ENCODE measurements at regions not wholly inside any gene's neighbourhood (a gene's known extent, or its start where the extent isn't known, plus 50 kb on each side); places are given as distances from the start of the nearest gene placed in this dataset.
"Not testable (repeated sequence)": the region's sequence is repeated elsewhere in the genome, so short reads cannot be mapped to it uniquely, and the experiment has no call there.

DNA sequence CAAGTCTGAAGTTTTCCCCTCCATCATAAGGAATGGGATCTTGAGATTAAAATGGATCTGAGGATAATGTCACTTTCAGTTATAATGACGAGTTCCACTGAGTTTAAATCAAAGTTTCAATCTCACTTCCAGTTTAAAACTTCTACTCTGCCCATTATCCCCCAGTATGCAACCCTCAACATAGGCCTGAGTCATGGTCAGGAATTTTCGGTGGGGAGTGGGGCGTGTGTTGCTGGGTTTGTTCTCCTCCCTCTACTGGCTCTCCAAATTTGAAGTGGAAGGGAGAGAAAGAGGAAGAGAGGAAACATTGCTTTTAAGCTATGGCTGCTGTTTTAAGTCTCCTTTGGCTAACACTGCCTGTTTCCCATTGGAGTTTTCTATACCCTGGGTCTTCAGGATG lies 152.9 kb downstream of the TM2D1 start:
- ATAC-seq (no peak), DNase-seq (no peak)
- H3K4me3 Mint-ChIP-seq, result no peak overlapping the region
- no peaks in the 10 kb centered on the region for H3K4me1 Mint-ChIP-seq (ENCODE audit: low read depth)
- H3K9me3 Mint-ChIP-seq (ENCODE audit: insufficient read depth), result no peaks in the 10 kb centered on the region
- ChIA-PET CTCF (interaction anchor here (3.2 kb wide), 1 partner anchor 17 kb away, joined by 11 read pairs; no protein-coding TSS in a partner anchor), POLR2A (no interaction called here)
- H3K27ac Mint-ChIP-seq, result no peak overlapping the region
- H3K36me3 Mint-ChIP-seq (ENCODE audit: low read depth), result no peaks in the 10 kb centered on the region
- H3K27me3 Mint-ChIP-seq (ENCODE audit: low read depth), result peaks cover 28% of the 10 kb centered on the region

- Mint-ChIP-seq H3K27me3 (ENCODE audit: low read depth) (peaks cover 17% of the 10 kb centered on the region), H3K36me3 (ENCODE audit: low read depth) (peaks cover 4% of the 10 kb centered on the region), H3K9me3 (ENCODE audit: insufficient read depth) (peaks cover 7% of the 10 kb centered on the region), H3K4me3 (no peak overlapping the region), H3K4me1 (ENCODE audit: low read depth) (no peaks in the 10 kb centered on the region), H3K27ac (no peak overlapping the region)
- no peak for DNase-seq
- ChIA-PET CTCF (interaction anchor here (1.5 to 3.2 kb wide), 2 partner anchors 18 to 521 kb away, joined by 4 to 11 read pairs; no protein-coding TSS in a partner anchor), POLR2A (no interaction called here)
- no peak for ATAC-seq
Observed at GRCh38 chr1:61570191-61570590, 154.8 kb downstream of the TM2D1 start.

DNA sequence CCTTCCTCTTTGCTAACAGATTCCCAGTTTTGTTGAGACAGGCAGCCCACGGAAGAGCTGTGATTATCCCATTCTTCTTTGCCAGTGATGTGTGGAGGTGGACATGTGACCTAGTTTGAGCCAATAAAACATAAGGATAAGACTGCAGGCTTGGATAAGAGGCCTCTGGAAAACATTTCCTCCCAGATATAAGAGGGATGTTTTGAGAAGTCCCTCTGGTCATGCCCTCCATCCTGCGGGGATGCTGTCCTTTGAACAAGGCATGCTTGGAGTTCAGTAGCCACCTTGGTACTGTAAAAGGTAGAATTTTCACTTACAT lies 155.7 kb downstream of the TM2D1 start:
- Mint-ChIP-seq H3K4me1 (ENCODE audit: low read depth) (no peaks in the 10 kb centered on the region), H3K4me3 (no peak overlapping the region), H3K27me3 (ENCODE audit: low read depth) (peaks cover 13% of the 10 kb centered on the region), H3K9me3 (ENCODE audit: insufficient read depth) (peaks cover 12% of the 10 kb centered on the region), H3K27ac (no peak overlapping the region), H3K36me3 (ENCODE audit: low read depth) (peaks cover 4% of the 10 kb centered on the region)
- ChIA-PET POLR2A (no interaction called here), CTCF (interaction anchor here (1.1 to 1.8 kb wide), 2 partner anchors 15 to 19 kb away, joined by 3 to 5 read pairs; no protein-coding TSS in a partner anchor)
- ATAC-seq (no peak), DNase-seq (no peak)

DNA sequence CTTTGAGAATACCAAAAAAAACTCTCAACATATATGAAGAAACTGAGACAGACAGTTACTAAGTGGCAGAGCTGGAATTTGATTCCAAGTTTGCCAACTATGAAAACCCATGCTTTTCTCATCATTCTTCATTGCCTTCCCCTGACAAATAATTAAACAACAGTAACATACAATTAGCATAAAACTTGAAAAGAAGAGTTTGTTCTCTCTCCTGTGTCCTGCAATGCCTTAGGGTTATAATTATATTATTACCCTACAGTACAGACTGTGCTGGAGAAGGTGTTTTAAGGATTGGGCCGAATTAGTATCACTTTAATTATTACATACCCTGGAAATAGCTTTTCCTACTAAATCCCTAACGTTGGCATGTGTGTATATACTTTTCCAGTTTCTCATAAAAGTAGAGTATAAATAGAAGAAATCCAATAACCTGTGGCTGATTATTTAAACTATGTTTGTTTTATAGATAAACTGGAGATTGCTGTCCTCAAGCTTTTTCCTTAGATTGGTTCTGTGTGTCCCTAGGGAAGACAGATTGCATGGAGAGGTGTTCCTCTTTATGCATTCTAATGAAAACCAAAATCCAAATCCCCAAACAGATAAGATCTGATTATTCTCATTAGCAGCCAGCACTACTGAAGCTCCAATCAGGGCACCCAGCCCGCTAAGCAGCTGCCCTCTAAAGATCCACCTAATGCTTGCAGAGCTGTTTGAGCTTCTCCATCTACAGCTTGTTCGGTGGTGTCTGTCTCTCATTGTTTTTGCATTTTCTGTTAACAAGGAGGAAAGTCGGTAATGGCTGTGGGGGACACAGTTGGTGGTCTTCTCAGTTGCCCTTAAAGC lies 156.3 kb downstream of the TM2D1 start:
- H3K27ac Mint-ChIP-seq, result no peak overlapping the region
- H3K9me3 Mint-ChIP-seq (ENCODE audit: insufficient read depth), result peaks cover 12% of the 10 kb centered on the region
- H3K27me3 Mint-ChIP-seq (ENCODE audit: low read depth), result peaks cover 13% of the 10 kb centered on the region
- POLR2A ChIA-PET, result no interaction called here
- peaks cover 4% of the 10 kb centered on the region for H3K36me3 Mint-ChIP-seq (ENCODE audit: low read depth)
- DNase-seq (no peak), ATAC-seq (no peak)
- H3K4me3 Mint-ChIP-seq, result no peak overlapping the region
- CTCF ChIA-PET, result interaction anchor here (1.1 to 1.8 kb wide), 3 partner anchors 14 to 519 kb away, joined by 3 to 5 read pairs (median 3); no protein-coding TSS in a partner anchor
- H3K4me1 Mint-ChIP-seq (ENCODE audit: low read depth), result no peaks in the 10 kb centered on the region

GRCh38 chr1:61566177-61566576 lies 158.8 kb downstream of the TM2D1 start:
- POLR2A ChIA-PET, result no interaction called here
- no peak overlapping the region for H3K27ac Mint-ChIP-seq
- no peak overlapping the region for H3K4me3 Mint-ChIP-seq
- H3K9me3 Mint-ChIP-seq (ENCODE audit: insufficient read depth), result peaks cover 12% of the 10 kb centered on the region
- H3K36me3 Mint-ChIP-seq (ENCODE audit: low read depth), result peaks cover 4% of the 10 kb centered on the region
- DNase-seq, result no peak
- H3K27me3 Mint-ChIP-seq (ENCODE audit: low read depth), result peaks cover 8% of the 10 kb centered on the region
- H3K4me1 Mint-ChIP-seq (ENCODE audit: low read depth), result no peaks in the 10 kb centered on the region
- ATAC-seq, result no peak
- CTCF ChIA-PET, result no interaction called here

- DNase-seq (no peak), ATAC-seq (no peak)
- Mint-ChIP-seq H3K4me3 (no peak overlapping the region), H3K27me3 (ENCODE audit: low read depth) (no peaks in the 10 kb centered on the region), H3K9me3 (ENCODE audit: insufficient read depth) (peaks cover 12% of the 10 kb centered on the region), H3K27ac (no peak overlapping the region), H3K36me3 (ENCODE audit: low read depth) (peaks cover 4% of the 10 kb centered on the region), H3K4me1 (ENCODE audit: low read depth) (no peaks in the 10 kb centered on the region)
- ChIA-PET POLR2A (no interaction called here), CTCF (no interaction called here)
Observed at GRCh38 chr1:61563611-61564010, 161.3 kb downstream of the TM2D1 start.

- ATAC-seq (no peak), DNase-seq (no peak)
- ChIA-PET CTCF (no interaction called here), POLR2A (no interaction called here)
- Mint-ChIP-seq H3K4me3 (no peak overlapping the region), H3K4me1 (ENCODE audit: low read depth) (no peaks in the 10 kb centered on the region), H3K27me3 (ENCODE audit: low read depth) (peaks cover 2% of the 10 kb centered on the region), H3K9me3 (ENCODE audit: insufficient read depth) (peaks cover 12% of the 10 kb centered on the region), H3K27ac (no peak overlapping the region), H3K36me3 (ENCODE audit: low read depth) (peaks cover 4% of the 10 kb centered on the region)
Observed at GRCh38 chr1:61561666-61562065, 163.3 kb downstream of the TM2D1 start.

DNA sequence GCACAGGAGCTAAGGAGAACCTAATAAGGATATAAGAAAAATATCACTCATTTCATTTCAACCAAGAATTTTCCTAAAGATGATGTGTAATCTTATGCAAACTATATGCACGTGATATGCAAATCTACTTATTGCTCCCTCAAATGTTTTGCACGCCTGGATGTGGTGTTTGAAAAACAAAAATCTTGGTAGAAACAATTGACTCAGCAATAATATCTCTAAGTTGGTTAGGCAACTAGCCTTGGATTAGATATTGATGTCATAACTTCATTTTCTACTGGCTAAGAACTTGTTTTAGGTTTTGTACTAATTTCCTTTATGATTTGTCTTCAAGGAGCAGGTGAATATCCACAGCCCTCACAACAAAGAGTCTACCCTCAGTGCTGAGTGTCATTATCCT lies 164.6 kb downstream of the TM2D1 start:
- POLR2A ChIA-PET, result no interaction called here

GRCh38 chr1:61556631-61557030 lies 168.3 kb downstream of the TM2D1 start:
- Mint-ChIP-seq H3K36me3 (ENCODE audit: low read depth) (no peaks in the 10 kb centered on the region), H3K27me3 (ENCODE audit: low read depth) (peaks cover 2% of the 10 kb centered on the region), H3K9me3 (ENCODE audit: insufficient read depth) (peaks cover 11% of the 10 kb centered on the region), H3K27ac (no peak overlapping the region), H3K4me3 (no peak overlapping the region), H3K4me1 (ENCODE audit: low read depth) (no peaks in the 10 kb centered on the region)
- ATAC-seq (no peak), DNase-seq (no peak)
- ChIA-PET CTCF (interaction anchor here (0.6 kb wide), 1 partner anchor 171 kb away, joined by 3 read pairs; no protein-coding TSS in a partner anchor), POLR2A (no interaction called here)

More for the DNA sequence above, 164.6 kb downstream of the TM2D1 start:
- no peaks in the 10 kb centered on the region for H3K4me1 Mint-ChIP-seq (ENCODE audit: low read depth)
- peaks cover 14% of the 10 kb centered on the region for H3K9me3 Mint-ChIP-seq (ENCODE audit: insufficient read depth)
- ATAC-seq, result no peak
- H3K4me3 Mint-ChIP-seq, result no peak overlapping the region
- no peak overlapping the region for H3K27ac Mint-ChIP-seq
- no peak for DNase-seq
- CTCF ChIA-PET, result no interaction called here
- peaks cover 2% of the 10 kb centered on the region for H3K27me3 Mint-ChIP-seq (ENCODE audit: low read depth)
- no peaks in the 10 kb centered on the region for H3K36me3 Mint-ChIP-seq (ENCODE audit: low read depth)

DNA sequence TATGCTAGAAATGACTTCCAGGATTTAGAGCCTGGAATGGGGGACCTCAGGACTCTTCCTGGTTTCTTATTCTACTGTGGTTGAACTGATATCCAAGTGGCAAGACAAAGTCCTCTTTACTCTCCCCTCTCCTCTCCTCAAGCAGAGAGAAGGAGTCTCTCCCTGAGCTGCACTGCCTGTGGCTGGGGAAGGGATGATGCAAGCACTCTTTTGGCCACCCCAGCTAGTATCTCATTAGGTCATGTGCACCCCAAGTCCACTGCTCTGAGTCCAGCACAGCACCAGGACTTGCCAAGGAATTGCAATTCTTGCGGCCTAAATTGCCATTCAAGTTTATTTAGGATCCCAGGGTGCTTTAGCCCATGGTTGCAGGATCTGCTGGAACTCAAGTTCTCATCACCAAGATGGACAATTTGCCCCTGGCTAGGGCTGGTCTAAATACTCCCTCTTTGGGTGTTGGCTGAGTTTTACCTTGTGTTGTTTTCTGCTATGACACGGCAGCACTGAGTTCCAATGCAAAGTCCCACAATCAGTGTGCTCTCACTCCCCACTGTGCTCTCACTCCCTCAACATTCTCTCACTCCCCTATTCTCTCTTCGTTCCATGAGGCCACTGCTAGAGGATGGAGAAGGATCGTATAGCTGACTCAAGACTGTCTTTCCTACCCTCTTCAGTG lies 172.2 kb downstream of the TM2D1 start:
- Mint-ChIP-seq H3K9me3 (ENCODE audit: insufficient read depth) (peaks cover 26% of the 10 kb centered on the region), H3K27me3 (ENCODE audit: low read depth) (peaks cover 12% of the 10 kb centered on the region), H3K36me3 (ENCODE audit: low read depth) (peaks cover 8% of the 10 kb centered on the region), H3K27ac (no peak overlapping the region), H3K4me3 (no peak overlapping the region), H3K4me1 (ENCODE audit: low read depth) (peaks cover 11% of the 10 kb centered on the region)
- ATAC-seq (no peak), DNase-seq (no peak)
- CTCF ChIA-PET, result no interaction called here
- POLR2A ChIA-PET, result no interaction called here

DNA sequence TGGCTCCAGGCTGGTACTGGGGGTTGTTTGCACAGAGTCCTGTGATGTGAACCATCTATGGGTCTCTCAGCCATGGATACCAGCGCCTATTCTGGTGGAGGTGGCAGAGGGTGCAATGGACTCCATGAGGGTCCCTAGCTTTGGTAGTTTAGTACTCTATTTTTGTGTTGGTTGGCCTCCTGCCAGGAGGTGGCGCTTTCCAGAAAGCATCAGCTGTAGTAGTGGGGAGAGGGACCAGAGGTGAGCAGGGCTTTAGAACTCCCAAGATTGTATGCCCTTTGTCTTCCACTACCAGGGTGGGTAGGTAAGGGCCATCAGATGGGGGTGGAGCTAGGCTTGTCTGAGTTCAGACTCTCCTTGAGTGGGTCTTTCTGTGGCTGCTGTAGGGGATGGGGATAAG lies 177.6 kb downstream of the TM2D1 start:
- ATAC-seq, DNase-seq, H3K4me3 Mint-ChIP-seq, POLR2A ChIA-PET, H3K27ac Mint-ChIP-seq: not testable (repeated sequence)
- Mint-ChIP-seq H3K27me3 (ENCODE audit: low read depth) (peaks cover 12% of the 10 kb centered on the region), H3K36me3 (ENCODE audit: low read depth) (peaks cover 23% of the 10 kb centered on the region), H3K9me3 (ENCODE audit: insufficient read depth) (peaks cover 26% of the 10 kb centered on the region), H3K4me1 (ENCODE audit: low read depth) (peaks cover 41% of the 10 kb centered on the region)
- CTCF ChIA-PET, result interaction anchor here (1.3 to 3.3 kb wide), 7 partner anchors 9 to 469 kb away, joined by 4 to 20 read pairs (median 4); no protein-coding TSS in a partner anchor

- POLR2A ChIA-PET, DNase-seq, ATAC-seq, CTCF ChIA-PET: not testable (repeated sequence)
- Mint-ChIP-seq H3K4me3 (peak overlapping the region; percentile 19), H3K4me1 (ENCODE audit: low read depth) (peaks cover 34% of the 10 kb centered on the region), H3K27me3 (ENCODE audit: low read depth) (peaks cover 10% of the 10 kb centered on the region), H3K36me3 (ENCODE audit: low read depth) (peaks cover 20% of the 10 kb centered on the region), H3K27ac (peak overlapping the region; percentile 33), H3K9me3 (ENCODE audit: insufficient read depth) (peaks cover 13% of the 10 kb centered on the region)
Observed at GRCh38 chr1:61544870-61545269, 180.1 kb downstream of the TM2D1 start.
